Skin epidermis (tissue), 12 donors: ENCODE measurements at regions not wholly inside any gene's neighbourhood (a gene's known extent, or its start where the extent isn't known, plus 50 kb on each side); places are given as distances from the start of the nearest gene placed in this dataset.

Source experiments
- H3K27ac ChIP-seq, 21 experiments: fragments of 200-600 bp; sonication (generic) in 11 of 21; one replicate each; pipeline ENCODE4 v1.5.0; 2020; ENCODE audit warnings: mild to moderate bottlenecking in 3 of 21, inconsistent platforms in 2 of 21, moderate library complexity in 2 of 21
- H3K4me3 ChIP-seq, 7 experiments: fragments of 200-600 bp; sonication (generic) in 2 of 7; one replicate each; pipeline ENCODE4 v1.5.0; 2020; ENCODE audit warnings: inconsistent platforms in 2 of 7, mild to moderate bottlenecking in 2 of 7, moderate library complexity in 1 of 7

- no peak overlapping the region for H3K27ac ChIP-seq
- no peak overlapping the region for H3K4me3 ChIP-seq
Observed at GRCh38 chr10:28082885-28083284, 84.0 kb upstream of the ODAD2 start.

DNA sequence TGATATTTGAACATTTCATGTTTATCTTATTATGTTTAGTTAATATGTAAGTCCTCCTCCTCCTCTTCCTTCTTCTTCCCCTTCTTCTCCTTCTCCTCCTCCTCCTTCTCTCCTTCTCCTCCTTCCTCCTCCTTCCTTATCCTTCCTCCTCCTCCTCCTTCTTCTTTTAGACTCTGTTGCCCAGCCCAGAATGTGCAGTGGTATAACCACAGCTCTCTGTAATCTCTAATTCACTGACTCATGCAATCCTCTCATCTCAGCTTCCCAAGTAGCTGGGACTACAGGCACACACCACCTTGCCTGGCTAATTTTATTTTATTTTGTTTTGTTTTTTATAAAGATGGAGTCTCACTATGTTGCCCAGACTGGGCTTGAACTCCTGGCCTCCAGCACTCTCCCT is 83.4 kb upstream of the ODAD2 start:
- no peak overlapping the region for H3K4me3 ChIP-seq
- H3K27ac ChIP-seq = no peak overlapping the region

- Histone ChIP-seq H3K27ac (no peak overlapping the region), H3K4me3 (no peak overlapping the region)
Observed at GRCh38 chr10:28077889-28078288, 79.0 kb upstream of the ODAD2 start.

GRCh38 chr10:28075424-28075823 is 76.5 kb upstream of the ODAD2 start:
- H3K4me3 ChIP-seq = no peak overlapping the region

DNA sequence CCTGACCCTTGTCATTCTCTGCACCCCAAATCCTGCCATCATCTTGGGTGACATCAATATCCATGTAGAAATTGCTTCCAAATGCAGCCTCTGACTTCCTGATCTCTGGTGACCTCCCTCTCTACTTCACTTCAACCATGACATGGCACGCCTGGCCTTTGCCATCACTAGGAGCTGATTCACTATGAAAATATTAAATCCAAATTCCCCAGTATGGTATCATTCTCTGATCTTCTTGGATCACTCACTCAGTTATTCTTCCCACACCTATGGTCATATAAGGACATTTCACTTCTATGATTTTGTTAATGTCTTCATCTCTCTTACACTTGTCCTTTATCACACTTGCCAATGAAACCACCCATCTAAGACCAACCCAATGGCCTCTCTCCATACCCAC is 73.7 kb upstream of the ODAD2 start:
- H3K27ac ChIP-seq = no peak overlapping the region
- H3K4me3 ChIP-seq = no peak overlapping the region

More at GRCh38 chr10:28075424-28075823, 76.5 kb upstream of the ODAD2 start:
- H3K27ac ChIP-seq = no peak overlapping the region

DNA sequence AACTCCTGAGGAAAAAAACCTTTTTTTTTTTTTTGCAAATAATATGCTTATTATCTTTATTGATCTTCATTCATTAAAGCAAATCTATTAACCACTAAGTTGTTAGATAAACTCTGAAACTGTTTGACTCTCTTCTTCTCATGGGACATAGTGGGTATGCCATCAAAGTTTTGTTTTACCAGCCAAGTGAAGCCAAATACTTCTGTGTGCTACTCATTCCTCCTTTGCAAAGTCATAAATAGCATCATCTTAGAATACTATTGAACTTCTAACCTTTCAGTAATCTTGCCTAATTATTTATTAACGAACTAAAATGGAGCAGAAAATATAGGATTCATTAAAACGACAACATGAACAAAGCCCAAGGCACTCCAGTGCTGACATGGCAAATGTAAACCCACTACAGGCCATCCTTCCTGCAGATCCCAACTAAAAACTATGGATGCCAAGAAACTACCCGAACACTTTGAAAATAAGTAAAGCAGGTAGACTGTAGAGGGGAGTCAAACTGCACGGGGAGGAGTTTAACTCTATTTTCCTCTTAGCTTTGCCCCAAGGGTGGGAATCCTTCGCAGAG is 61.2 kb upstream of the ODAD2 start:
- Histone ChIP-seq H3K4me3 (no peak overlapping the region), H3K27ac (no peak overlapping the region)

GRCh38 chr10:28058746-28059145 is 59.9 kb upstream of the ODAD2 start:
- Histone ChIP-seq H3K27ac (no peak overlapping the region), H3K4me3 (no peak overlapping the region)

- Histone ChIP-seq H3K27ac (peak overlapping the region in 4 of 21 experiments; percentile 35 to 76 (median 56)), H3K4me3 (no peak overlapping the region)
Observed at GRCh38 chr10:28054228-28054860, 55.5 kb upstream of the ODAD2 start.

GRCh38 chr10:28049286-28049685 is 50.4 kb upstream of the ODAD2 start:
- H3K4me3 ChIP-seq = no peak overlapping the region
- H3K27ac ChIP-seq = no peak overlapping the region
